Activated naive CD4-positive, alpha-beta T cell treated with anti-CD3 and anti-CD28 coated beads, Interleukin-2, amount 10 ng/mL, durations not matched to agents 7 days and 5 days (primary cell): ENCODE measurements at regions not wholly inside any gene's neighbourhood (a gene's known extent, or its start where the extent isn't known, plus 50 kb on each side); places are given as distances from the start of the nearest gene placed in this dataset.
"Not testable (repeated sequence)": the region's sequence is repeated elsewhere in the genome, so short reads cannot be mapped to it uniquely, and the experiment has no call there.

ENCODE experiments used
- CTCF ChIA-PET: fragments of 350-600 bp; sonication (Branson Sonifier 250); formaldehyde crosslinking; loops from one replicate; lab custom pipeline; 2021; ENCODE audit warnings: antibody characterized with exemption; lab: Charles Lee
- DNase-seq: peaks from one replicate; pipeline ENCODE4 v3.0.0-alpha.2; 2020
- H3K27ac Mint-ChIP-seq: one replicate; pipeline ENCODE4 v1.8.0; 2021; ENCODE audit warnings: mild to moderate bottlenecking, moderate library complexity, mixed read lengths
- H3K27me3 Mint-ChIP-seq: one replicate; pipeline ENCODE4 v1.8.0; 2021; ENCODE audit warnings: mild to moderate bottlenecking, mixed read lengths
- H3K36me3 Mint-ChIP-seq: one replicate; pipeline ENCODE4 v1.8.0; 2021; ENCODE audit warnings: mixed read lengths
- H3K4me1 Mint-ChIP-seq: one replicate; pipeline ENCODE4 v1.8.0; 2021; ENCODE audit warnings: mixed read lengths
- H3K4me3 Mint-ChIP-seq: one replicate; pipeline ENCODE4 v1.8.0; 2021; ENCODE audit warnings: mild to moderate bottlenecking, moderate library complexity, mixed read lengths
- H3K9me3 Mint-ChIP-seq: one replicate; pipeline ENCODE4 v1.8.0; 2021; ENCODE audit warnings: mixed read lengths

GRCh38 chr14:27236601-27237000, 638.8 kb upstream of the NOVA1 start:
- no peaks in the 10 kb centered on the region for H3K36me3 Mint-ChIP-seq
- peaks cover 12% of the 10 kb centered on the region for H3K9me3 Mint-ChIP-seq

DNA sequence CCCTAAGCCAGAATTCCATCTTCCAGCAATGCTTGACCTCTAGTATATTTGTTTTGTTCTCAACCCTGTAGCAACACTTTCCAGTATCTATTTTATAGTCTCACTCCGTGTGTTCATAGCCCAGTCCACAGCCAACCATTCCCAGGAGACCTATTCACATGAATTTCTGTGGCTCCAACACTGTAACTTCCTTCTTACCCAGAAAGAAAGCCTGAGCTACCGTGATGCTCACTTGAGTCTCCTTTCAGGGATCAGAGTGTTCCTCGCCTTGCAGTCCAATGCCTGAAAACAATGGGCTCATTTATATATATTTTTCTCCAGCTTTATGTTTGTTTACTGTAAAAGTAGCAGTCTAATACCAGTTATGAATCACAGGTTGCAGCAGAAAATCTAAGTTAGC, 645.0 kb upstream of the NOVA1 start:
- H3K9me3 Mint-ChIP-seq: peaks cover 14% of the 10 kb centered on the region
- no peaks in the 10 kb centered on the region for H3K27me3 Mint-ChIP-seq
- DNase-seq: no peak

More at GRCh38 chr14:27236601-27237000, 638.8 kb upstream of the NOVA1 start:
- Mint-ChIP-seq H3K4me1 (no peaks in the 10 kb centered on the region), H3K4me3 (no peak overlapping the region), H3K27ac (no peak overlapping the region), H3K27me3 (no peaks in the 10 kb centered on the region)
- no peak for DNase-seq
- CTCF ChIA-PET: no interaction called here

GRCh38 chr14:27243365-27243764, 645.5 kb upstream of the NOVA1 start:
- Mint-ChIP-seq H3K4me1 (no peaks in the 10 kb centered on the region), H3K36me3 (no peaks in the 10 kb centered on the region), H3K27me3 (no peaks in the 10 kb centered on the region), H3K27ac (no peak overlapping the region), H3K4me3 (no peak overlapping the region), H3K9me3 (peaks cover 16% of the 10 kb centered on the region)
- no peak for DNase-seq
- CTCF ChIA-PET: no interaction called here

More for the DNA sequence above, 645.0 kb upstream of the NOVA1 start:
- no peak overlapping the region for H3K4me3 Mint-ChIP-seq
- no peaks in the 10 kb centered on the region for H3K4me1 Mint-ChIP-seq
- no peak overlapping the region for H3K27ac Mint-ChIP-seq
- H3K36me3 Mint-ChIP-seq: no peaks in the 10 kb centered on the region
- CTCF ChIA-PET: no interaction called here

DNA sequence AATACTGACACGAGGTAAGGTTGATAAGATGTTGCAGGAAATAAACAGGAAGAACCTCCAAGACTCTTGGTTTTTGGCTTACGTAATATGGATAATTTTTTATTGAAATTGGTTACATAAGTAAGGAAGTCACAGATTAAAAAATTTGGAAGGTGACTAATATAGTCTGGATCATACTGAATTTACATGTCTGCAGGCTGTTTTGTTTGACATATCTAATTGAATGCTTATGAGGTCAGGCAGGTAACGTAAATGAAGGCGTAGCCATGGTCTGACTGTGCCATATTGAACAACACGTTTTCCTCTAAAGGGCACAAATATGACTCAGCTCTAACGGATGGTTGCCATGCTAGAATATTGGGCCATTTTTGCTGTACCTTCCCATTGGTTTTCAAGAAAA, 648.1 kb upstream of the NOVA1 start:
- Mint-ChIP-seq H3K36me3 (no peaks in the 10 kb centered on the region), H3K27ac (no peak overlapping the region), H3K4me1 (no peaks in the 10 kb centered on the region), H3K27me3 (no peaks in the 10 kb centered on the region), H3K4me3 (no peak overlapping the region), H3K9me3 (peaks cover 28% of the 10 kb centered on the region)
- CTCF ChIA-PET: no interaction called here
- DNase-seq: no peak

DNA sequence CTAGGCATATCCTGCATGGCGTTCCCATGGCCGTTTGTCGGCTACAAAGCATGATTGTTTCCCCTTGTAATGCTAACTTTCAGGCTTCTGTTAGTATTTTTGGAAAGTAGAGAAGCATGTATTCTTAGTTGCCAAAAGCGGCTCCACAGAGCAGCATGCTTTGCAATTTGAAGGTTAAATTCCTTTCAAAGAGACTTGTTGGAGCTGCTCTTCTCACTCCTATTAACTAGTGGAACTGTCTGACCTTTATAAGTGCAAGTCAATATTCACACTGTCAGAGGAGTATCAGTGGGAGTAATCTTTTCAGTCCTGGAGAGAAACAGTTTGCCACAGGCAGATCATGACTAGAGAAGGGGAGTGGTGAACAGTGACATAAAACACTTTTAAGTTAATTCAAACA, 656.1 kb upstream of the NOVA1 start:
- no peaks in the 10 kb centered on the region for H3K27me3 Mint-ChIP-seq
- DNase-seq: no peak
- H3K9me3 Mint-ChIP-seq: peaks cover 22% of the 10 kb centered on the region
- H3K4me3 Mint-ChIP-seq: no peak overlapping the region
- CTCF ChIA-PET: no interaction called here
- H3K36me3 Mint-ChIP-seq: no peaks in the 10 kb centered on the region
- no peak overlapping the region for H3K27ac Mint-ChIP-seq
- H3K4me1 Mint-ChIP-seq: no peaks in the 10 kb centered on the region

DNA sequence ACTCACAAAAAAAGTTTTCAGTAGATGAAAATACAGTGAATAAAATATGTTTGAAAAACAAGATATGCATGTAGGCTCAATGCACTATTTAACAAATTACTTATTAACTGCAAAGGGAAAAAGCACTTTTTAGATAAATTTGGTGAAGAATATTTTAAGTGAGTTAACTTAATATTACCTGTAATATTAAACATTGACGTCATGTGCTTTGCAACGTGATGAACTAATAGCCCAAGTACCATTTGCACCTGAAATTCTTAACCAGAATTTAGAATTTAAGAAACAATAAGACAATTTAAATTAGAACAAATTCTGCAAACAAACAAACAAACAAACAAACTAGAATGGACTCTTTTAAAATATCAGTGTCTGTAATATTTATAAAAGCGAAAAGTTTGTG, 659.0 kb upstream of the NOVA1 start:
- Mint-ChIP-seq H3K27me3 (no peaks in the 10 kb centered on the region), H3K9me3 (peaks cover 10% of the 10 kb centered on the region), H3K36me3 (no peaks in the 10 kb centered on the region), H3K27ac (no peak overlapping the region), H3K4me3 (no peak overlapping the region), H3K4me1 (no peaks in the 10 kb centered on the region)
- CTCF ChIA-PET: no interaction called here
- DNase-seq: no peak

- CTCF ChIA-PET: no interaction called here
- Mint-ChIP-seq H3K27ac (no peak overlapping the region), H3K9me3 (peaks cover 9% of the 10 kb centered on the region), H3K27me3 (no peaks in the 10 kb centered on the region), H3K4me3 (no peak overlapping the region), H3K4me1 (no peaks in the 10 kb centered on the region), H3K36me3 (no peaks in the 10 kb centered on the region)
- no peak for DNase-seq
These were observed 670.0 kb upstream of the NOVA1 start for GRCh38 chr14:27267876-27268275.

DNA sequence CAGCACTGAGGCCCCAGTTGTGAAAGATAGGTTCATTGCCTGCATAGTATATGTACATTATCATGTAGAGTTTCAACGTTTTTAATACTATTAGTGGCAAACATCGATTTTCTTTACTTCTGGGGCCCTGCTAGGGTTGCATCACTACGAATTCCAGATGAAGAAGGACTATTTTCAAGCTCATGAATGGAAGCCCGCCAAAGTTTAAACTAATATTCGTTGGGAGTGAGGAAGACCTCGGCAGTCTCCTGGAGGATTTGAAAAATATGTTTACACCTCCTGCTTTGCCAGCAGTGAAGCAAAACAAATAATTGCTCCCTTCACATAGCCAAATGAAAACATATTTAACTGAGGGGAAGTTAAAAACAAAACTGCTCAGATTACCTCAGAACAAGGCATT, 672.9 kb upstream of the NOVA1 start:
- H3K4me1 Mint-ChIP-seq: no peaks in the 10 kb centered on the region
- no peak for DNase-seq
- CTCF ChIA-PET: no interaction called here
- no peak overlapping the region for H3K27ac Mint-ChIP-seq
- no peak overlapping the region for H3K4me3 Mint-ChIP-seq
- H3K27me3 Mint-ChIP-seq: no peaks in the 10 kb centered on the region
- H3K36me3 Mint-ChIP-seq: no peaks in the 10 kb centered on the region
- peaks cover 13% of the 10 kb centered on the region for H3K9me3 Mint-ChIP-seq

DNA sequence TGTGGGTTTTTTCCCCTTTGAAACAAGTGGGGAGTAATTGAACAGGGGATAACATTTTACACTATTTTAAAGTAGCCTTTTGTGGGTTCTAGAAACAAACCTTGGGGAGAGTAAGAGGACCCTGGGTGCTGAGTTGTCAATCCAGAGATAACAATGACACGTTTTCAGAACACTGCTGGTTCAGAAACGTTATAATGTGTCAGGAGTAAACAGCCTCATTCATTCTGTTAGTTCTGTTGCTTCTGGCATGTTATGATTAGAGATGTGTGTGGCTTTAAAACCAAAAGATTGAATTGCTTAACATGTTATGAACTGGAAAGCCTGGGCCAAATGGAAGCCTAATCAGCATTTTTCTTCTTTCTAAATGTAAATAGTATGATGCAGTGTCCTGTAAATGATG, 680.5 kb upstream of the NOVA1 start:
- CTCF ChIA-PET: no interaction called here
- no peaks in the 10 kb centered on the region for H3K36me3 Mint-ChIP-seq
- H3K4me3 Mint-ChIP-seq: no peak overlapping the region
- DNase-seq: no peak
- no peaks in the 10 kb centered on the region for H3K4me1 Mint-ChIP-seq
- no peak overlapping the region for H3K27ac Mint-ChIP-seq
- H3K27me3 Mint-ChIP-seq: no peaks in the 10 kb centered on the region
- H3K9me3 Mint-ChIP-seq: peaks cover 17% of the 10 kb centered on the region

DNA sequence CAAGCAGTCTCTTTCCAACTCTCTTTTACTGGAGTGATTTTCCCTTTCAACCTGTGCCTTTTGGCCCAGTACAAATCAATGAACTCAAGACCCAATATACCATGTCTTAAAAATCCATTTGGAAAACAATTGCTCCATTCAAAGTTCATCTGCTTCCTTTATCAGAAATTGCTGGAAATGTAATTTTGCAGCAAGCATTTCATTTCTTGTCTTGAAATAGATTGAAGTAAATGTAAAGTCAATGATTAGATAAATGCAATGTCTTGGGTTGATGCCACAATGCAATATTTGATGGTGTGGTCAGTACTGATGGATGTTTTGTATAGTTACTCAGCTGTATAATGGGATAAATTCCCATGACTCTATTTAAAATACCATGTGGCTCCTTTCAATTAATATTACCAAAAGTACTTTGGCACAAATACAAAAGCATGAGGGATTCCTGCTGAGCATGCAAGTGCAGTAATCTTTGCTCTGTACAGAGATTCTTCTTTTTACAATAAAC, 707.7 kb upstream of the NOVA1 start:
- no peaks in the 10 kb centered on the region for H3K27me3 Mint-ChIP-seq
- no peak overlapping the region for H3K27ac Mint-ChIP-seq
- no peak overlapping the region for H3K4me3 Mint-ChIP-seq
- no peaks in the 10 kb centered on the region for H3K36me3 Mint-ChIP-seq
- DNase-seq: no peak
- CTCF ChIA-PET: no interaction called here
- no peaks in the 10 kb centered on the region for H3K4me1 Mint-ChIP-seq
- H3K9me3 Mint-ChIP-seq: peaks cover 22% of the 10 kb centered on the region

DNA sequence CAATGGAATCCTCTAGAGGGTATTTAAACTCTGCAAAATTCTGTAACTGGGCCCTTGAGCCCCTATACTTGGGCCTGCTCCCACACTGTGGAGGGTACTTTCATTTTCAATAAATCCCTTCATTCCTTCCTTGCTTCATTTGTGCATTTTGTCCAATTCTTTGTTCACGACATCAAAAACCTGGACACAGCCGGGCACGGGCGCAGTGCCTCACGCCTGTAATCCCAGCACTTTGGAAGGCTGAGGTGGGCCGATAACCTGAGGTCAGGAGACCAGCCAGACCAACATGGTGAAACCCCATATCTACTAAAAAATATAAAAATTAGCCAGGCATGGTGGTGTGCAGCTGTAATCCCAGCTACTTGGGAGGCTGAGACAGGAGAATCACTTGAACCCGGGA, 714.9 kb upstream of the NOVA1 start:
- H3K4me1 Mint-ChIP-seq, H3K36me3 Mint-ChIP-seq, H3K27ac Mint-ChIP-seq, H3K27me3 Mint-ChIP-seq, DNase-seq, CTCF ChIA-PET, H3K4me3 Mint-ChIP-seq: not testable (repeated sequence)
- peaks cover 31% of the 10 kb centered on the region for H3K9me3 Mint-ChIP-seq

DNA sequence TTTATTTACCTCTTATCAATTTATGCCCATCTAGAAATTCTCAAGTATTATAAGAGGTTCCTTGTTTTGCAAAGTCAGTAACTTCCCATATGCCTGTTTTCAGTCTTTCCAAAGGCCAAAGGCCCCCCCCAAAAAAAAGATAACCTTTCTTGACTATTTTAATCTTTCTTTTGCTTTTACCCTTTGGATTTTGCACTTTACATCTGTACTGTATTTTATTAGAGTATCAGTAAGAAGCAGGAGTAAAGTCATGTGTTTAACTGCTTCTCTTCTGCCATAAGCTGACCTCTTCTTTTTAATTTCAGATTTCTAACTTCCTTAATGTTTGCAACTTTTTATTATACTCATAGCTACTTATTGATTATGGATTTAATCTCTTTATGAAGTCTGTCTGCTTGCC, 716.4 kb upstream of the NOVA1 start:
- Mint-ChIP-seq H3K27ac (no peak overlapping the region), H3K27me3 (no peaks in the 10 kb centered on the region), H3K9me3 (peaks cover 22% of the 10 kb centered on the region), H3K4me1 (no peaks in the 10 kb centered on the region), H3K4me3 (no peak overlapping the region), H3K36me3 (no peaks in the 10 kb centered on the region)
- CTCF ChIA-PET: no interaction called here
- DNase-seq: no peak

- CTCF ChIA-PET: no interaction called here
- H3K4me1 Mint-ChIP-seq: no peaks in the 10 kb centered on the region
- no peaks in the 10 kb centered on the region for H3K36me3 Mint-ChIP-seq
- no peak for DNase-seq
- H3K27ac Mint-ChIP-seq: no peak overlapping the region
- no peaks in the 10 kb centered on the region for H3K27me3 Mint-ChIP-seq
- H3K9me3 Mint-ChIP-seq: peaks cover 20% of the 10 kb centered on the region
- H3K4me3 Mint-ChIP-seq: no peak overlapping the region
These were observed 717.6 kb upstream of the NOVA1 start for GRCh38 chr14:27315477-27315876.

GRCh38 chr14:27315947-27316346, 718.1 kb upstream of the NOVA1 start:
- CTCF ChIA-PET: no interaction called here
- H3K36me3 Mint-ChIP-seq: no peaks in the 10 kb centered on the region
- H3K9me3 Mint-ChIP-seq: peaks cover 17% of the 10 kb centered on the region
- no peaks in the 10 kb centered on the region for H3K27me3 Mint-ChIP-seq
- H3K4me3 Mint-ChIP-seq: no peak overlapping the region
- no peak for DNase-seq
- H3K4me1 Mint-ChIP-seq: no peaks in the 10 kb centered on the region
- H3K27ac Mint-ChIP-seq: no peak overlapping the region

- Mint-ChIP-seq H3K4me3 (no peak overlapping the region), H3K36me3 (no peaks in the 10 kb centered on the region), H3K9me3 (peaks cover 16% of the 10 kb centered on the region), H3K27ac (no peak overlapping the region), H3K4me1 (no peaks in the 10 kb centered on the region), H3K27me3 (no peaks in the 10 kb centered on the region)
- no peak for DNase-seq
- CTCF ChIA-PET: no interaction called here
These were observed 721.1 kb upstream of the NOVA1 start for GRCh38 chr14:27318774-27319420.
